Uterus (tissue), 3 donors: ENCODE measurements at regions not wholly inside any gene's neighbourhood (a gene's known extent, or its start where the extent isn't known, plus 50 kb on each side); places are given as distances from the start of the nearest gene placed in this dataset.

Source experiments
- DNase-seq, 2 donors: peaks; one replicate each; pipeline ENCODE4 v3.0.0-alpha.2; 2019 to 2020
- H3K27ac ChIP-seq, 2 donors: fragments of 200-600 bp; sonication (generic); 1 replicate in 1 of 2; 2 replicates in 1 of 2; pipeline ENCODE4 v1.5.1; 2016 to 2018
- H3K27me3 ChIP-seq, 2 donors: fragments of 200-600 bp; sonication (generic); one replicate each; pipeline ENCODE4 v1.5.1; 2018 to 2019; ENCODE audit warnings: control low read depth in 1 of 2
- H3K36me3 ChIP-seq, 2 donors: fragments of 200-600 bp; sonication (generic); one replicate each; pipeline ENCODE4 v1.5.1; 2019; ENCODE audit warnings: control low read depth in 1 of 2
- H3K4me1 ChIP-seq, 2 donors: fragments of 200-600 bp; sonication (generic); one replicate each; pipeline ENCODE4 v1.5.1; 2018 to 2019; ENCODE audit warnings: control low read depth in 1 of 2
- H3K4me3 ChIP-seq, 2 donors: fragments of 200-600 bp; sonication (generic); 1 replicate in 1 of 2; 2 replicates in 1 of 2; pipeline ENCODE4 v1.5.1; 2018 to 2019; ENCODE audit warnings: mild to moderate bottlenecking in 1 of 2
- H3K9me3 ChIP-seq, 2 donors: fragments of 200-600 bp; sonication (generic); one replicate each; pipeline ENCODE4 v1.5.1; 2019; ENCODE audit warnings: control low read depth in 1 of 2
- POLR2A ChIP-seq, 2 donors: fragments of 450-650 bp; IDR thresholded peaks; one replicate each; pipeline ENCODE4 v1.6.1; 2016; ENCODE audit warnings: antibody characterized with exemption in 2 of 2, mild to moderate bottlenecking in 1 of 2, moderate library complexity in 1 of 2
- intact Hi-C: fragments of 100-400 bp; cut with DNase I; formaldehyde crosslinking; loops from one replicate; pipeline ENCODE4 v1.15.1; 2023; ENCODE audit warnings: low total_unique reads
- TF ChIP-seq, protein P1 (sequence below), 4 experiments: fragments of 200-600 bp in 2 of 4; fragments of 450-650 bp in 2 of 4; sonication (generic) in 2 of 4; IDR thresholded peaks; one replicate each; pipeline ENCODE4 v1.5.1; 2016 to 2019; ENCODE audit warnings: antibody characterized with exemption in 4 of 4, mild to moderate bottlenecking in 2 of 4, moderate library complexity in 1 of 4
- donor health status: DM: yes; HTN: yes; CAD: no.

DNA sequence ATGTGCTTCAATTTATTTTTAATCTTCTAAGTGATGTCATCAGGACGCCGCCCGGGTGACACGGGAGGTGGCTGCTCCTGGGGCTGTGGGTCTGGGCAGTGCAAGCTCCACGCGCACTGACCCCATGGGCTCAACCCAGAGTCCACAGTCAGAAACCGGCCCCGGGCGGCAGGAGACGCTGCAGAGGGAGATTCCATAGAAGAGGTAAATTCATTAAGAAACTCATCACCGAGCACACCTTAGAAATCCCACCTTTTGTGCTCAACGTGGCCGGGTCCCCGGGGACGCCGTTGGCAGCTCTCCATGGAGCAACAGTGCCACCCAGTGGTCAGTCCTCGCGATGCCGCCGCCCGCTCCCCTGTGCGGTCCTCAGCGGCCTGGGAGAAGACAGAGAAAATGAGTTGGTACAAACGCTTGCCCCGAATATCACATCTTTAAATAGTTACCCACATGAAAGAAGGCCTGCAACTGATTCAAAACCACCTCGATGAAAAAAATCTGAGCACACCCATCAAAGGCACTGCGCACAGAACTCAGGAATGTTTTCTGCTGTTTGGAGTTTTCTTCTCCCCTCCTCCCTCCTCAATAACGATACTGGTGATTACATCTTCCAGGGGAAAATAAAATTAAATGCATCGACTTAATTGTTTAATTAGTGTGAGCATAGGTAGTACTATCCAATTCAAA, 92.6 kb downstream of the CMPK2 start:
- Histone ChIP-seq H3K9me3 (no peaks in the 10 kb centered on the region), H3K4me3 (no peak overlapping the region), H3K4me1 (no peaks in the 10 kb centered on the region), H3K36me3 (no peaks in the 10 kb centered on the region), H3K27ac (no peak overlapping the region), H3K27me3 (no peaks in the 10 kb centered on the region)
- peak in 1 of 2 donors; percentile 34 for DNase-seq
- TF ChIP-seq, protein P1, sequence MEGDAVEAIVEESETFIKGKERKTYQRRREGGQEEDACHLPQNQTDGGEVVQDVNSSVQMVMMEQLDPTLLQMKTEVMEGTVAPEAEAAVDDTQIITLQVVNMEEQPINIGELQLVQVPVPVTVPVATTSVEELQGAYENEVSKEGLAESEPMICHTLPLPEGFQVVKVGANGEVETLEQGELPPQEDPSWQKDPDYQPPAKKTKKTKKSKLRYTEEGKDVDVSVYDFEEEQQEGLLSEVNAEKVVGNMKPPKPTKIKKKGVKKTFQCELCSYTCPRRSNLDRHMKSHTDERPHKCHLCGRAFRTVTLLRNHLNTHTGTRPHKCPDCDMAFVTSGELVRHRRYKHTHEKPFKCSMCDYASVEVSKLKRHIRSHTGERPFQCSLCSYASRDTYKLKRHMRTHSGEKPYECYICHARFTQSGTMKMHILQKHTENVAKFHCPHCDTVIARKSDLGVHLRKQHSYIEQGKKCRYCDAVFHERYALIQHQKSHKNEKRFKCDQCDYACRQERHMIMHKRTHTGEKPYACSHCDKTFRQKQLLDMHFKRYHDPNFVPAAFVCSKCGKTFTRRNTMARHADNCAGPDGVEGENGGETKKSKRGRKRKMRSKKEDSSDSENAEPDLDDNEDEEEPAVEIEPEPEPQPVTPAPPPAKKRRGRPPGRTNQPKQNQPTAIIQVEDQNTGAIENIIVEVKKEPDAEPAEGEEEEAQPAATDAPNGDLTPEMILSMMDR (IDR thresholded peaks at IDR 0.05) = peak; percentile 60 to 80 (median 70)
- no peak for TF ChIP-seq POLR2A (IDR thresholded peaks at IDR 0.05)
- intact Hi-C loops = no loop called here

DNA sequence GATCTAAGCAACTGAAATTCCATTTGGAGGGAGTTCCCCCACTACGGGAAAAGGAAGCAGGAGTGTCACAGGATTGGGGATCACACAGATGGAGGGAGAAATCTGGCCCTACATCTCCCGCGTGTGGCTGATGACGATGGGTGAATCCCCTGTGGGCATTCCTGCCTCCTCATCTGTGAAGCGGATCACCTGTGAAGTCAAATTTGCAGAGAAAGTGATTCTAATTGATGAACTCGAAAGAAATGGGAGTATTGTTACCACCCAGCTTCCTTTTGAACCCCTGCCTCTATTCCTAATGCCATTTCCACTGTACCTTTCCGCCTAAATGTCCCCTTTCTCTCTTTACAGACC, 92.0 kb downstream of the CMPK2 start:
- intact Hi-C loops = no loop called here

DNA sequence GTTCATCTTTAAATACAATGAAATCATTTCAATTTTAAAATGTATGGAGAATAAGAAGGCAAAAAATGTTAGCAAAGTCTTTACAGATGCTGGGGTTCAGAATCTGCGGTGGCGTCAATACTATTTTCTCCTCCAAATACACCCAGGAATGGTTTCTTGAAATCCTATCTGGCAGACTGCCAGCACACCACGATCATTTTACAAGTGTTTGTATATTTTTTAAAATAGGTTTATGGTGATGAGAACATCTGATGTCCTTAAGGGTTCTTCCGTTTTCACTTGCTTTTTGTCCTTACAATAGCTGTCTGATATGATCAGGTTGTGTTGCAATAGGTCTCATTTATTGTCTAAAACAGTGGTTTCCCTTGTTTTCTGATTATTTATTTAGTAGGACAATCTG, 89.6 kb downstream of the CMPK2 start:
- intact Hi-C loops = no loop called here
- no peaks in the 10 kb centered on the region for H3K27me3 ChIP-seq
- H3K9me3 ChIP-seq = no peaks in the 10 kb centered on the region
- no peaks in the 10 kb centered on the region for H3K4me1 ChIP-seq
- no peak overlapping the region for H3K4me3 ChIP-seq
- H3K27ac ChIP-seq = no peak overlapping the region
- no peaks in the 10 kb centered on the region for H3K36me3 ChIP-seq
- DNase-seq = no peak
- TF ChIP-seq POLR2A (IDR thresholded peaks at IDR 0.05) = no peak
- TF ChIP-seq, protein P1 (IDR thresholded peaks at IDR 0.05) = no peak

More for the DNA sequence above, 92.0 kb downstream of the CMPK2 start:
- no peak for TF ChIP-seq POLR2A (IDR thresholded peaks at IDR 0.05)
- TF ChIP-seq, protein P1 (IDR thresholded peaks at IDR 0.05) = no peak
- H3K4me3 ChIP-seq = no peak overlapping the region
- H3K27me3 ChIP-seq = no peaks in the 10 kb centered on the region
- no peaks in the 10 kb centered on the region for H3K9me3 ChIP-seq
- no peak for DNase-seq
- no peaks in the 10 kb centered on the region for H3K36me3 ChIP-seq
- H3K4me1 ChIP-seq = no peaks in the 10 kb centered on the region
- H3K27ac ChIP-seq = no peak overlapping the region

DNA sequence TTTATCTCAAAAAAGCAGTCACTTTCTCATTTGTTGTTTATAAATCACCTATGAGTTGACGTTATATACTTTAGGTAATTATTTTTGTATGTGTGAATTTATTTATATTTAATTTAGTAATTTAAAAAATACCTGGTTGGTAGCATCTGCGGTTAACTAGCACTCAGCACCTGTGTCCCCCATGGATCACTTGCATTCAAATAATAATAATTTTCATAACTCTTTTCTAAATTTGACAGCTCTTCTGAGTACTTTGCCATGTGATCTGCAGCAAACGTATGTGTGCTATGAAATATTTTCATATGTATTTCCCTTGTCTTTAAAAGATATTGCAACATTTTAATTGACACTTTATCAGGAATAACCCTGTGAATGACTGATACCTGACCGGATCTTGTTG, 88.1 kb downstream of the CMPK2 start:
- Histone ChIP-seq H3K27me3 (no peaks in the 10 kb centered on the region), H3K27ac (no peak overlapping the region), H3K36me3 (no peaks in the 10 kb centered on the region), H3K9me3 (no peaks in the 10 kb centered on the region), H3K4me1 (no peaks in the 10 kb centered on the region), H3K4me3 (no peak overlapping the region)
- intact Hi-C loops = no loop called here
- DNase-seq = no peak
- TF ChIP-seq, protein P1 (IDR thresholded peaks at IDR 0.05) = no peak
- TF ChIP-seq POLR2A (IDR thresholded peaks at IDR 0.05) = no peak

DNA sequence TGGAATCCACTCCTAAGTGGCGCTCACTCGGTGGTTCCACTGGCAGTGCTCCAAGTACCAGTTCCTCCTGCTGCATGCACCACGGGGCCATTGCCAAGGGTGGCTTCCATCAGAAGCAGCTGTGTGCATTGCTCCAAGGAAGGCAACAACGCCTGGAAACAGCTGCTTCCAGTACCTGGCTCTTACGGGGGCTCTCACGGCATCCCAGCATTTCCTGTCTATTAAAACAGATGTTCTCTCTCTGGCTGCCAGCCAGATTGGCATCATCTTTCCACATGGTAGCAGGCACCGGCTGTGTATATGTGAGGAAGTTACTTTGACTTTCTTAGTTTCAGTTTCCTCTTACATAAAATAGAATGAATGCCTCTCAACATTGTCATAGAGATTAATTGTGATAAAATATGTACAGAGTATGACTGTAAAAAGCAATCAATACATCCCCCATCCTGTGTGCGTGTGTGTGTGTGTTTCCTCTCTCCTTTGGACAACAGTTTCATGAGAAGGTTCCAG, 84.9 kb downstream of the CMPK2 start:
- intact Hi-C loops = no loop called here
- Histone ChIP-seq H3K36me3 (no peaks in the 10 kb centered on the region), H3K4me3 (no peak overlapping the region), H3K27me3 (no peaks in the 10 kb centered on the region), H3K27ac (no peak overlapping the region), H3K4me1 (no peaks in the 10 kb centered on the region), H3K9me3 (no peaks in the 10 kb centered on the region)
- TF ChIP-seq POLR2A (IDR thresholded peaks at IDR 0.05) = no peak
- TF ChIP-seq, protein P1 (IDR thresholded peaks at IDR 0.05) = no peak
- peak in 1 of 2 donors; percentile 47 for DNase-seq
